GM12878 (cell line): ENCODE measurements at regions not wholly inside any gene's neighbourhood (a gene's known extent, or its start where the extent isn't known, plus 50 kb on each side); places are given as distances from the start of the nearest gene placed in this dataset.

ENCODE experiments used
- BHLHE40 ChIP-seq, 2 experiments: fragments of 450-650 bp in 1 of 2; IDR thresholded peaks; 2 replicates each; pipeline ENCODE4 v1.6.1; 2011 to 2017; ENCODE audit warnings: low read depth in 2 of 2, borderline replicate concordance in 1 of 2, improper control_type of control experiment in 1 of 2, low read length in 1 of 2, mild to moderate bottlenecking in 1 of 2
- ELK1 ChIP-seq: IDR thresholded peaks from 2 replicates; pipeline ENCODE4 v1.6.1; 2012; ENCODE audit warnings: low read depth, low read length, improper control_type of control experiment
- EZH2 ChIP-seq: IDR thresholded peaks from 2 replicates; pipeline ENCODE4 v1.6.1; 2012; ENCODE audit warnings: low read depth, mild to moderate bottlenecking, control low read depth, inconsistent platforms, low read length, borderline replicate concordance; ENCODE audit not compliant: control insufficient read depth
- HDAC2 ChIP-seq: fragments of 200-600 bp; sonication (generic); IDR thresholded peaks from 2 replicates; pipeline ENCODE4 v1.6.1; 2017
- HDAC6 ChIP-seq: fragments of 200-600 bp; sonication (generic); IDR thresholded peaks from one replicate; pipeline ENCODE4 v1.8.0; 2017; ENCODE audit warnings: antibody characterized with exemption; ENCODE audit not compliant: unreplicated experiment
- MLLT1 ChIP-seq: fragments of 450-650 bp; IDR thresholded peaks from 2 replicates; pipeline ENCODE4 v1.6.1; 2016; ENCODE audit warnings: mild to moderate bottlenecking
- RAD21 ChIP-seq: IDR thresholded peaks from 2 replicates; pipeline ENCODE4 v1.6.1; 2011; ENCODE audit warnings: mild to moderate bottlenecking, low read depth, low read length, moderate library complexity; ENCODE audit not compliant: insufficient read depth
- ZNF24 ChIP-seq: fragments of 450-650 bp; IDR thresholded peaks from 2 replicates; pipeline ENCODE4 v1.6.1; 2017; ENCODE audit warnings: antibody characterized with exemption, mild to moderate bottlenecking
- TF ChIP-seq, protein P1 (sequence below), 3 experiments: IDR thresholded peaks in 2 of 3; conservative IDR thresholded peaks in 1 of 3; 2 replicates each; pipeline ENCODE4 v1.5.1; 2011; ENCODE audit warnings: low read depth in 3 of 3, low read length in 3 of 3, mild to moderate bottlenecking in 3 of 3, control low read depth in 2 of 3, moderate library complexity in 2 of 3, inconsistent platforms in 1 of 3, mixed read lengths in 1 of 3; ENCODE audit not compliant: control insufficient read depth in 2 of 3, insufficient read depth in 1 of 3; ENCODE audit errors: extremely low read depth in 1 of 3
- TF ChIP-seq, protein P2 (sequence below): IDR thresholded peaks from 2 replicates; pipeline ENCODE4 v1.6.1; 2012; ENCODE audit warnings: low read length, inconsistent platforms
- TF ChIP-seq, protein P3 (sequence below): IDR thresholded peaks from 2 replicates; pipeline ENCODE4 v1.6.1; 2012; ENCODE audit warnings: mild to moderate bottlenecking, low read depth, low read length

DNA sequence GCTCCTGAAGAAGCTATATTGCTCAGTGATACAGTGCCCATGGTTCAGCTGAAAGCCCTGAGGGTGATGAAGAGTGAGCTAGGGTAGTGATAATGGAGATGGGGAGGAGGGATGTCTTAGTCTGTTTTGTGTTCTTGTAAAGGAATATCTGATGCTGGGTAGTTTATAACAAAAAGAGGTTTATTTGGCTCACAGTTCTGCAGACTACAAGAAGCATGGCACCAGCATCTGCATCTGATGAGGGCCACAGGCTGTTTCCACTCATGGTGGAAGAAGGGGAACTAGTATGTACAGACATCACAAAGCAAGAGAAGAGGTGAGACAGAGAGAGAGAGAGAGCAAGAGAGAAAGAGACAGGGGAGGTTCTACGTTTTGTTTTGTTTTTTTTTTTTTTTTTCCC lies 417.3 kb upstream of the TRIB2 start:
- TF ChIP-seq, protein P1, sequence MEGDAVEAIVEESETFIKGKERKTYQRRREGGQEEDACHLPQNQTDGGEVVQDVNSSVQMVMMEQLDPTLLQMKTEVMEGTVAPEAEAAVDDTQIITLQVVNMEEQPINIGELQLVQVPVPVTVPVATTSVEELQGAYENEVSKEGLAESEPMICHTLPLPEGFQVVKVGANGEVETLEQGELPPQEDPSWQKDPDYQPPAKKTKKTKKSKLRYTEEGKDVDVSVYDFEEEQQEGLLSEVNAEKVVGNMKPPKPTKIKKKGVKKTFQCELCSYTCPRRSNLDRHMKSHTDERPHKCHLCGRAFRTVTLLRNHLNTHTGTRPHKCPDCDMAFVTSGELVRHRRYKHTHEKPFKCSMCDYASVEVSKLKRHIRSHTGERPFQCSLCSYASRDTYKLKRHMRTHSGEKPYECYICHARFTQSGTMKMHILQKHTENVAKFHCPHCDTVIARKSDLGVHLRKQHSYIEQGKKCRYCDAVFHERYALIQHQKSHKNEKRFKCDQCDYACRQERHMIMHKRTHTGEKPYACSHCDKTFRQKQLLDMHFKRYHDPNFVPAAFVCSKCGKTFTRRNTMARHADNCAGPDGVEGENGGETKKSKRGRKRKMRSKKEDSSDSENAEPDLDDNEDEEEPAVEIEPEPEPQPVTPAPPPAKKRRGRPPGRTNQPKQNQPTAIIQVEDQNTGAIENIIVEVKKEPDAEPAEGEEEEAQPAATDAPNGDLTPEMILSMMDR (IDR thresholded peaks at IDR 0.05 in 2 of 3, conservative IDR thresholded peaks at IDR 0.05 in 1 of 3; ENCODE audit: control insufficient read depth in 2 of 3, extremely low read depth in 1 of 3, insufficient read depth in 1 of 3, low read depth in 3 of 3, low read length in 3 of 3): no peak
- TF ChIP-seq HDAC6 (no peak), HDAC2 (no peak), ZNF24 (no peak), ELK1 (no peak), RAD21 (no peak), BHLHE40 (IDR thresholded peaks at IDR 0.05; ENCODE audit: borderline replicate concordance in 1 of 2, low read depth in 2 of 2, low read length in 1 of 2) (no peak), MLLT1 (no peak), EZH2 (no peak)
- TF ChIP-seq, protein P2, sequence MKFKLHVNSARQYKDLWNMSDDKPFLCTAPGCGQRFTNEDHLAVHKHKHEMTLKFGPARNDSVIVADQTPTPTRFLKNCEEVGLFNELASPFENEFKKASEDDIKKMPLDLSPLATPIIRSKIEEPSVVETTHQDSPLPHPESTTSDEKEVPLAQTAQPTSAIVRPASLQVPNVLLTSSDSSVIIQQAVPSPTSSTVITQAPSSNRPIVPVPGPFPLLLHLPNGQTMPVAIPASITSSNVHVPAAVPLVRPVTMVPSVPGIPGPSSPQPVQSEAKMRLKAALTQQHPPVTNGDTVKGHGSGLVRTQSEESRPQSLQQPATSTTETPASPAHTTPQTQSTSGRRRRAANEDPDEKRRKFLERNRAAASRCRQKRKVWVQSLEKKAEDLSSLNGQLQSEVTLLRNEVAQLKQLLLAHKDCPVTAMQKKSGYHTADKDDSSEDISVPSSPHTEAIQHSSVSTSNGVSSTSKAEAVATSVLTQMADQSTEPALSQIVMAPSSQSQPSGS: no peak
- TF ChIP-seq, protein P3, sequence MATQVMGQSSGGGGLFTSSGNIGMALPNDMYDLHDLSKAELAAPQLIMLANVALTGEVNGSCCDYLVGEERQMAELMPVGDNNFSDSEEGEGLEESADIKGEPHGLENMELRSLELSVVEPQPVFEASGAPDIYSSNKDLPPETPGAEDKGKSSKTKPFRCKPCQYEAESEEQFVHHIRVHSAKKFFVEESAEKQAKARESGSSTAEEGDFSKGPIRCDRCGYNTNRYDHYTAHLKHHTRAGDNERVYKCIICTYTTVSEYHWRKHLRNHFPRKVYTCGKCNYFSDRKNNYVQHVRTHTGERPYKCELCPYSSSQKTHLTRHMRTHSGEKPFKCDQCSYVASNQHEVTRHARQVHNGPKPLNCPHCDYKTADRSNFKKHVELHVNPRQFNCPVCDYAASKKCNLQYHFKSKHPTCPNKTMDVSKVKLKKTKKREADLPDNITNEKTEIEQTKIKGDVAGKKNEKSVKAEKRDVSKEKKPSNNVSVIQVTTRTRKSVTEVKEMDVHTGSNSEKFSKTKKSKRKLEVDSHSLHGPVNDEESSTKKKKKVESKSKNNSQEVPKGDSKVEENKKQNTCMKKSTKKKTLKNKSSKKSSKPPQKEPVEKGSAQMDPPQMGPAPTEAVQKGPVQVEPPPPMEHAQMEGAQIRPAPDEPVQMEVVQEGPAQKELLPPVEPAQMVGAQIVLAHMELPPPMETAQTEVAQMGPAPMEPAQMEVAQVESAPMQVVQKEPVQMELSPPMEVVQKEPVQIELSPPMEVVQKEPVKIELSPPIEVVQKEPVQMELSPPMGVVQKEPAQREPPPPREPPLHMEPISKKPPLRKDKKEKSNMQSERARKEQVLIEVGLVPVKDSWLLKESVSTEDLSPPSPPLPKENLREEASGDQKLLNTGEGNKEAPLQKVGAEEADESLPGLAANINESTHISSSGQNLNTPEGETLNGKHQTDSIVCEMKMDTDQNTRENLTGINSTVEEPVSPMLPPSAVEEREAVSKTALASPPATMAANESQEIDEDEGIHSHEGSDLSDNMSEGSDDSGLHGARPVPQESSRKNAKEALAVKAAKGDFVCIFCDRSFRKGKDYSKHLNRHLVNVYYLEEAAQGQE: no peak
